ENCODE measurements at regions not wholly inside any gene's neighbourhood (a gene's known extent, or its start where the extent isn't known, plus 50 kb on each side); places are given as distances from the start of the nearest gene placed in this dataset.
"Not testable (repeated sequence)": the region's sequence is repeated elsewhere in the genome, so short reads cannot be mapped to it uniquely, and the experiment has no call there.

- Histone ChIP-seq H3K9ac (ENCODE audit: low read depth, low read length) (no peak overlapping the region), H3K27me3 (ENCODE audit: control insufficient read depth, insufficient read depth, low read length) (no peaks in the 10 kb centered on the region), H3K4me3 (ENCODE audit: low read depth, low read length) (no peak overlapping the region)
These were observed 717.7 kb upstream of the USP15 start for GRCh38 chr12:61542551-61542950.

GRCh38 chr12:61546296-61546695 lies 713.9 kb upstream of the USP15 start:
- H3K4me1 ChIP-seq (ENCODE audit: control insufficient read depth, insufficient read depth, low read length): no peaks in the 10 kb centered on the region
- no peak overlapping the region for H3K27ac ChIP-seq (ENCODE audit: low read depth, low read length)
- H3K36me3 ChIP-seq (ENCODE audit: control insufficient read depth, insufficient read depth, low read length): no peaks in the 10 kb centered on the region
- H3K9ac ChIP-seq (ENCODE audit: low read depth, low read length): no peak overlapping the region
- no peaks in the 10 kb centered on the region for H3K27me3 ChIP-seq (ENCODE audit: control insufficient read depth, insufficient read depth, low read length)
- no peak overlapping the region for H3K4me3 ChIP-seq (ENCODE audit: low read depth, low read length)
- no peaks in the 10 kb centered on the region for H3K9me3 ChIP-seq (ENCODE audit: control insufficient read depth, insufficient read depth, low read length)

More at GRCh38 chr12:61542551-61542950, 717.7 kb upstream of the USP15 start:
- Histone ChIP-seq H3K4me1 (ENCODE audit: control insufficient read depth, insufficient read depth, low read length) (no peaks in the 10 kb centered on the region), H3K27ac (ENCODE audit: low read depth, low read length) (no peak overlapping the region), H3K9me3 (ENCODE audit: control insufficient read depth, insufficient read depth, low read length) (no peaks in the 10 kb centered on the region), H3K36me3 (ENCODE audit: control insufficient read depth, insufficient read depth, low read length) (no peaks in the 10 kb centered on the region)

- H3K36me3 ChIP-seq (ENCODE audit: control insufficient read depth, insufficient read depth, low read length): no peaks in the 10 kb centered on the region
- H3K9me3 ChIP-seq (ENCODE audit: control insufficient read depth, insufficient read depth, low read length): no peaks in the 10 kb centered on the region
- H3K27ac ChIP-seq (ENCODE audit: low read depth, low read length): no peak overlapping the region
- H3K27me3 ChIP-seq (ENCODE audit: control insufficient read depth, insufficient read depth, low read length): no peaks in the 10 kb centered on the region
- no peak overlapping the region for H3K9ac ChIP-seq (ENCODE audit: low read depth, low read length)
- H3K4me1 ChIP-seq (ENCODE audit: control insufficient read depth, insufficient read depth, low read length): no peaks in the 10 kb centered on the region
- H3K4me3 ChIP-seq (ENCODE audit: low read depth, low read length): no peak overlapping the region
These were observed 707.1 kb upstream of the USP15 start for GRCh38 chr12:61553091-61553490.

- H3K36me3 ChIP-seq (ENCODE audit: control insufficient read depth, insufficient read depth, low read length): no peaks in the 10 kb centered on the region
- H3K9ac ChIP-seq (ENCODE audit: low read depth, low read length): no peak overlapping the region
- no peak overlapping the region for H3K27ac ChIP-seq (ENCODE audit: low read depth, low read length)
These were observed 705.8 kb upstream of the USP15 start for GRCh38 chr12:61554268-61555008.

DNA sequence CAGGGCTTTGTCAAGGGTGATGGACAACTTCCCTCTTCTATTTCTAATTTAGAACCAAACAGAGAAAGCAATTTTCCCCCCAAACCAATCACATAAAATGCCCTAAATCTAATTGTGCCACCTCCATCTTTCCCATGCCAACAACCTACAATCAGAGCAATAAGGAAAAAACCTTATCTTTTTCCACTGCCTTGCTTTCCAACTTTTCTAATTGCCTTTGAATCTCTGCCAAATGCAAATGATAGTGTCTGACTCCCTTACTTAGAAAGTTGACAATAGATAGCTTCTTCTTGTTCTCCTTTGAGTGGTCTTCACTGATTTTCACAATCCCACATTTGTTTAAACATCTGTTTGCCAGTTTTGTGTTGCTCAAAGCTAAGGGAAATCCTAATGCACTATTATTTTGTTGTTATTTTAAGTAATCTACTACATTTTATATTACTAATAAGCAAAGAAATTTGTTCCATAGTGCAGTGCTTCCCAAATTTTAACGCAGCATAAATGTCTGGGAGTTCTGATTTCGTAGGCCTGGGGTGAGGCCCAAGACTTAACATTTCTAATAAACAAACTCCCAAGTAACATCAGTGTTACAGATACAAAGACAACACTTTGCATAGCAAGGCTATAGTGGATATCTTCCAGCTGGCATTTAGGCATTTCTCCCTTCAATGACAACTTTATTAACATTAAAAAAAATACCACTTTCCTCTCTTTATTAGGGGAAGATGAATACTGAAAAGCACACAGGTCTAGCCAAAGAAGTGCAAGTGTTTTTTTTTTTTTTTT lies 696.3 kb upstream of the USP15 start:
- Histone ChIP-seq H3K4me1 (ENCODE audit: control insufficient read depth, insufficient read depth, low read length) (peaks cover 37% of the 10 kb centered on the region), H3K27ac (ENCODE audit: low read depth, low read length) (no peak overlapping the region), H3K9ac (ENCODE audit: low read depth, low read length) (no peak overlapping the region), H3K27me3 (ENCODE audit: control insufficient read depth, insufficient read depth, low read length) (no peaks in the 10 kb centered on the region), H3K36me3 (ENCODE audit: control insufficient read depth, insufficient read depth, low read length) (no peaks in the 10 kb centered on the region), H3K4me3 (ENCODE audit: low read depth, low read length) (no peak overlapping the region), H3K9me3 (ENCODE audit: control insufficient read depth, insufficient read depth, low read length) (no peaks in the 10 kb centered on the region)

More at GRCh38 chr12:61554268-61555008, 705.8 kb upstream of the USP15 start:
- Histone ChIP-seq H3K9me3 (ENCODE audit: control insufficient read depth, insufficient read depth, low read length) (no peaks in the 10 kb centered on the region), H3K4me3 (ENCODE audit: low read depth, low read length) (no peak overlapping the region), H3K27me3 (ENCODE audit: control insufficient read depth, insufficient read depth, low read length) (no peaks in the 10 kb centered on the region), H3K4me1 (ENCODE audit: control insufficient read depth, insufficient read depth, low read length) (no peaks in the 10 kb centered on the region)

GRCh38 chr12:61564466-61564865 lies 695.7 kb upstream of the USP15 start:
- H3K36me3 ChIP-seq (ENCODE audit: control insufficient read depth, insufficient read depth, low read length): no peaks in the 10 kb centered on the region
- no peak overlapping the region for H3K27ac ChIP-seq (ENCODE audit: low read depth, low read length)
- H3K27me3 ChIP-seq (ENCODE audit: control insufficient read depth, insufficient read depth, low read length): no peaks in the 10 kb centered on the region
- H3K4me1 ChIP-seq (ENCODE audit: control insufficient read depth, insufficient read depth, low read length): peaks cover 42% of the 10 kb centered on the region
- no peak overlapping the region for H3K9ac ChIP-seq (ENCODE audit: low read depth, low read length)
- H3K9me3 ChIP-seq (ENCODE audit: control insufficient read depth, insufficient read depth, low read length): no peaks in the 10 kb centered on the region
- H3K4me3 ChIP-seq (ENCODE audit: low read depth, low read length): no peak overlapping the region

DNA sequence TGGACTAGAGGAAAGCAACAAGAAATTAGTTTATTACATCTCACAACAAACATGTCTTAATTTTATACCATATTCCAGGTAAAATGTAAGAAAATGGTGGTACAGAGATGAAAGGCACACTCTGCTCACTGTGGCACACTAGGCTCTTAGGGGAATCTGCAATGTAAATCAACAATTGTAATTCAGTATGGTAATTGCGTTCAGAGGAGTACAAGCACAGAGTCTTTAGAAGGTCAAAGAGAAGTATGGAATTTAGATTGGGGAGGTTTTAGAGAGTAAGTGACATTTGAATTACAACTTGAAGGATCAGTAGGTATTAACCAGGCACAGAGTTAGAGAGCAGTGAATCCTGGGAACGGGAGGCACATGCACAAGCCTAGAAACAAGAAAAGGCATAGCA lies 694.0 kb upstream of the USP15 start:
- Histone ChIP-seq H3K27me3 (ENCODE audit: control insufficient read depth, insufficient read depth, low read length) (no peaks in the 10 kb centered on the region), H3K27ac (ENCODE audit: low read depth, low read length) (peak overlapping the region; percentile 53), H3K36me3 (ENCODE audit: control insufficient read depth, insufficient read depth, low read length) (no peaks in the 10 kb centered on the region), H3K4me1 (ENCODE audit: control insufficient read depth, insufficient read depth, low read length) (peaks cover 42% of the 10 kb centered on the region), H3K4me3 (ENCODE audit: low read depth, low read length) (0 out of 2 replicates have a peak overlapping the region, but pooled peaks have one; percentile 7), H3K9me3 (ENCODE audit: control insufficient read depth, insufficient read depth, low read length) (no peaks in the 10 kb centered on the region), H3K9ac (ENCODE audit: low read depth, low read length) (no peak overlapping the region)

DNA sequence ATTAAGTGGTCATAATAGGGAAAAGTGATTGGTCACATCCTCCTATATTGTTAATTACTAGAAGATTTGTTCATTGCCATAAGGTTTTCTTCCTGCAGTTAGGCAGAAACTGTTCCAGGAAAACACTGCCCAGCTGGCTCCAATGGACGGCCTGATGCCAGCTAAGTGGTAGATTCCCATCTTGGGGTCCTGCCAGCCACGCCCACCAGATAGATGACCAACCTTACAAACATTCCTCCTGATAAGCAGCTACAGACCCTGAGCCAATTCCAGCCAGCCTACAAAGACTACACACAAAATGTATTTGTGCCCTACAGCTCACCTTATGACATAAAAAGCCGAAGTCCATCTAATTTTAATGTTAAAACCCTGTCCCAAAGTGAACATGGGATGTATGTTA lies 685.9 kb upstream of the USP15 start:
- Histone ChIP-seq H3K4me1 (ENCODE audit: control insufficient read depth, insufficient read depth, low read length) (peaks cover under 1% of the 10 kb centered on the region; the same call in 1 of the 2 replicates), H3K36me3 (ENCODE audit: control insufficient read depth, insufficient read depth, low read length) (no peaks in the 10 kb centered on the region), H3K4me3 (ENCODE audit: low read depth, low read length) (no peak overlapping the region)

GRCh38 chr12:61584943-61585342 lies 675.3 kb upstream of the USP15 start:
- no peaks in the 10 kb centered on the region for H3K36me3 ChIP-seq (ENCODE audit: control insufficient read depth, insufficient read depth, low read length)
- peaks cover 7% of the 10 kb centered on the region; the same call in 1 of the 2 replicates for H3K9me3 ChIP-seq (ENCODE audit: control insufficient read depth, insufficient read depth, low read length)
- H3K27ac ChIP-seq (ENCODE audit: low read depth, low read length): no peak overlapping the region
- no peaks in the 10 kb centered on the region for H3K27me3 ChIP-seq (ENCODE audit: control insufficient read depth, insufficient read depth, low read length)
- H3K9ac ChIP-seq (ENCODE audit: low read depth, low read length): no peak overlapping the region
- no peak overlapping the region for H3K4me3 ChIP-seq (ENCODE audit: low read depth, low read length)
- H3K4me1 ChIP-seq (ENCODE audit: control insufficient read depth, insufficient read depth, low read length): no peaks in the 10 kb centered on the region

More for the DNA sequence above, 685.9 kb upstream of the USP15 start:
- no peak overlapping the region for H3K27ac ChIP-seq (ENCODE audit: low read depth, low read length)
- H3K9ac ChIP-seq (ENCODE audit: low read depth, low read length): no peak overlapping the region
- no peaks in the 10 kb centered on the region for H3K9me3 ChIP-seq (ENCODE audit: control insufficient read depth, insufficient read depth, low read length)
- no peaks in the 10 kb centered on the region for H3K27me3 ChIP-seq (ENCODE audit: control insufficient read depth, insufficient read depth, low read length)

DNA sequence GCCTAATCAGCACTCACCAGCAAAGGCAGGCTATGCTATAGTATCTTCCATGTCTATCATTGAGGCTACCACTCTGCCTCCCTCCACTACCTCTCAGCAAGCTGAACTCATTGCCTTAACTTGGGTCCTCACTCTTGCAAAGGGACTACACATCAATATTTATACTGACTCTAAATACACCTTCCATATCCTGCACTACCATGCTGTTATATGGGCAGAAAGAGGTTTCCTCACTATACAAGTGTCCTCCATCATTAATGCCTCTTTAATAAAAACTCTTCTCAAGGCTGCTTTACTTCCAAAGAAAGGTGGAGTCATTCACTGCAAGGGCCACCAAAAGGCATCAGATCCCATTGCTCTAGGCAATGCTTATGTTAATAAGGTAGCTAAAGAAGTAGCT lies 669.3 kb upstream of the USP15 start:
- not testable (repeated sequence) for H3K36me3 ChIP-seq (ENCODE audit: control insufficient read depth, insufficient read depth, low read length); H3K4me1 ChIP-seq (ENCODE audit: control insufficient read depth, insufficient read depth, low read length); H3K4me3 ChIP-seq (ENCODE audit: low read depth, low read length); H3K27ac ChIP-seq (ENCODE audit: low read depth, low read length); H3K27me3 ChIP-seq (ENCODE audit: control insufficient read depth, insufficient read depth, low read length); H3K9ac ChIP-seq (ENCODE audit: low read depth, low read length)
- peaks cover 11% of the 10 kb centered on the region for H3K9me3 ChIP-seq (ENCODE audit: control insufficient read depth, insufficient read depth, low read length)

DNA sequence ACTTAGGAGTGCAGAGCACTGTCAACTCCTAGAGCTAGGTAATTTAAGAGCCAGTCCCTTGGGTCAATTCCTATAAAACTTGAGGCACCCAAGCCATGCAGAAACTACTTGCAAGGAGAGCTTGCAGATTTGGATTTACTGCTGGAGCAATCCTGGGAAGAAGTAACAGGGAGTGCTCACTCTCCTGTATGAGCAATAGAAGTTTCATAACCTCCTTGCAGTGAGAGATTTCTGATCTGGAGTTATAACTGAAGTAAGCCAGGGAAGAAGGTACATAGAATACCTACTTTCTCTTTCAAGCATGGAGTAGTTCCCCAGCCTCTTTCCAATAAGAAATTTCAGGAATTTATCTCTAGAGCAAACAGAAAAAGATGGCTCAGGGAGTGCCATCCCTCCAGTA lies 650.1 kb upstream of the USP15 start:
- Histone ChIP-seq H3K27ac (ENCODE audit: low read depth, low read length) (no peak overlapping the region), H3K9me3 (ENCODE audit: control insufficient read depth, insufficient read depth, low read length) (no peaks in the 10 kb centered on the region), H3K27me3 (ENCODE audit: control insufficient read depth, insufficient read depth, low read length) (no peaks in the 10 kb centered on the region), H3K9ac (ENCODE audit: low read depth, low read length) (no peak overlapping the region), H3K36me3 (ENCODE audit: control insufficient read depth, insufficient read depth, low read length) (no peaks in the 10 kb centered on the region), H3K4me1 (ENCODE audit: control insufficient read depth, insufficient read depth, low read length) (no peaks in the 10 kb centered on the region), H3K4me3 (ENCODE audit: low read depth, low read length) (no peak overlapping the region)
